ENCODE measurements at regions not wholly inside any gene's neighbourhood (a gene's known extent, or its start where the extent isn't known, plus 50 kb on each side); places are given as distances from the start of the nearest gene placed in this dataset.

- H3K9me3 Mint-ChIP-seq (ENCODE audit: insufficient read depth): no peaks in the 10 kb centered on the region
- no peak overlapping the region for H3K4me3 ChIP-seq (ENCODE audit: control extremely low read depth in 1 of 5, extremely low read depth in 1 of 5, insufficient read depth in 1 of 5, low read depth in 2 of 5, low read length in 4 of 5)
- H3K4me3 Mint-ChIP-seq: no peak overlapping the region
- H3K27me3 ChIP-seq (replicated peaks in 1 of 4; ENCODE audit: control extremely low read depth in 1 of 4, control insufficient read depth in 3 of 4, insufficient read depth in 4 of 4, low read length in 3 of 4): no peaks in the 10 kb centered on the region
- no peak for ATAC-seq (ENCODE audit: low read depth)
- H2AFZ ChIP-seq (ENCODE audit: insufficient read depth, low read depth, low read length, poor library complexity, severe bottlenecking): no peak overlapping the region
- no peak for DNase-seq
- no peak overlapping the region for H3K9ac ChIP-seq (ENCODE audit: low read length)
- H4K20me1 ChIP-seq (ENCODE audit: control insufficient read depth, insufficient read depth, low read length, poor library complexity, severe bottlenecking): no peaks in the 10 kb centered on the region
- no peaks in the 10 kb centered on the region for H3K27me3 Mint-ChIP-seq
- H3K36me3 ChIP-seq (replicated peaks in 1 of 2; ENCODE audit: control extremely low read depth in 1 of 2, control insufficient read depth in 1 of 2, extremely low read depth in 1 of 2, insufficient read depth in 2 of 2, low read length in 1 of 2): no peaks in the 10 kb centered on the region
- 93% methylated on average over 2 of the region's 3 CpGs for WGBS (ENCODE audit: insufficient coverage)
- TF ChIP-seq EZH2 (IDR thresholded peaks at IDR 0.05; ENCODE audit: borderline replicate concordance, insufficient read depth, low read depth, low read length, poor library complexity, severe bottlenecking) (no peak), CTCF (IDR thresholded peaks at IDR 0.05) (no peak)
- H3K9me3 ChIP-seq (ENCODE audit: control extremely low read depth in 1 of 3, control insufficient read depth in 2 of 3, insufficient read depth in 1 of 3, low read length in 2 of 3): peaks cover 0 to 6% (median 0%) of the 10 kb centered on the region in 3 donors
- ChIA-PET POLR2A (no interaction called here), CTCF (no interaction called here)
- no peak overlapping the region for H3K4me2 ChIP-seq (replicated peaks; ENCODE audit: low read depth, low read length, poor library complexity, severe bottlenecking)
- H3K27ac ChIP-seq (ENCODE audit: low read length in 2 of 2): no peak overlapping the region
- no peaks in the 10 kb centered on the region for H3K79me2 ChIP-seq (ENCODE audit: control insufficient read depth, insufficient read depth, low read length)
- H3K27ac Mint-ChIP-seq: no peak overlapping the region
- intact Hi-C loops (cut with micrococcal nuclease): no loop called here
- H3K4me1 Mint-ChIP-seq: no peaks in the 10 kb centered on the region
- no peaks in the 10 kb centered on the region for H3K4me1 ChIP-seq (ENCODE audit: control insufficient read depth in 2 of 2, insufficient read depth in 2 of 2, low read length in 2 of 2)
These were observed 633.9 kb upstream of the MBL2 start for GRCh38 chr10:53406532-53406931.

- Histone ChIP-seq H3K4me2 (replicated peaks; ENCODE audit: low read depth, low read length, poor library complexity, severe bottlenecking) (no peak overlapping the region), H3K4me3 (ENCODE audit: control extremely low read depth in 1 of 5, extremely low read depth in 1 of 5, insufficient read depth in 1 of 5, low read depth in 2 of 5, low read length in 4 of 5) (no peak overlapping the region), H3K27me3 (replicated peaks in 1 of 4; ENCODE audit: control extremely low read depth in 1 of 4, control insufficient read depth in 3 of 4, insufficient read depth in 4 of 4, low read length in 3 of 4) (no peaks in the 10 kb centered on the region), H4K20me1 (ENCODE audit: control insufficient read depth, insufficient read depth, low read length, poor library complexity, severe bottlenecking) (no peaks in the 10 kb centered on the region), H2AFZ (ENCODE audit: insufficient read depth, low read depth, low read length, poor library complexity, severe bottlenecking) (no peak overlapping the region), H3K27ac (ENCODE audit: low read length in 2 of 2) (no peak overlapping the region), H3K36me3 (replicated peaks in 1 of 2; ENCODE audit: control extremely low read depth in 1 of 2, control insufficient read depth in 1 of 2, extremely low read depth in 1 of 2, insufficient read depth in 2 of 2, low read length in 1 of 2) (no peaks in the 10 kb centered on the region), H3K9me3 (ENCODE audit: control extremely low read depth in 1 of 3, control insufficient read depth in 2 of 3, insufficient read depth in 1 of 3, low read length in 2 of 3) (peaks cover 0 to 6% (median 0%) of the 10 kb centered on the region in 3 donors), H3K9ac (ENCODE audit: low read length) (no peak overlapping the region), H3K79me2 (ENCODE audit: control insufficient read depth, insufficient read depth, low read length) (no peaks in the 10 kb centered on the region), H3K4me1 (ENCODE audit: control insufficient read depth in 2 of 2, insufficient read depth in 2 of 2, low read length in 2 of 2) (no peaks in the 10 kb centered on the region)
- no peak overlapping the region for H3K4me3 Mint-ChIP-seq
- intact Hi-C loops (cut with micrococcal nuclease): no loop called here
- H3K27ac Mint-ChIP-seq: no peak overlapping the region
- peaks cover 2% of the 10 kb centered on the region for H3K9me3 Mint-ChIP-seq (ENCODE audit: insufficient read depth)
- DNase-seq: no peak
- CTCF ChIA-PET: no interaction called here
- WGBS (ENCODE audit: insufficient coverage): 17% methylated on average over 4 of the region's 4 CpGs
- no peaks in the 10 kb centered on the region for H3K4me1 Mint-ChIP-seq
- TF ChIP-seq CTCF (IDR thresholded peaks at IDR 0.05): no peak
- TF ChIP-seq EZH2 (IDR thresholded peaks at IDR 0.05; ENCODE audit: borderline replicate concordance, insufficient read depth, low read depth, low read length, poor library complexity, severe bottlenecking): no peak
- H3K27me3 Mint-ChIP-seq: no peaks in the 10 kb centered on the region
- ATAC-seq (ENCODE audit: low read depth): no peak
- POLR2A ChIA-PET: no interaction called here
These were observed 631.1 kb upstream of the MBL2 start for GRCh38 chr10:53403688-53404087.

All from B cell (primary cell).